K562 (cell line): ENCODE measurements at regions not wholly inside any gene's neighbourhood (a gene's known extent, or its start where the extent isn't known, plus 50 kb on each side); places are given as distances from the start of the nearest gene placed in this dataset.

Experiments
- ATAC-seq: fragments of 200-7000 bp; cut with Tn5 transposase; 3 replicates; pipeline ENCODE4 v1.9.1; 2020; ENCODE audit warnings: moderate library complexity
- BruUV-seq: library from RNA; stranded (reverse); fragments of 400-500 nt; replicated peaks from 2 replicates; lab custom pipeline; 2021; lab: Mats Ljungman, UMichigan
- CTCF ChIA-PET: fragments of 300-600 bp; formaldehyde crosslinking; extraction: SDS; loops from one replicate; lab custom pipeline; 2021; ENCODE audit warnings: low intra/inter-chr PET ratio; lab: Yijun Ruan, JAX
- POLR2A ChIA-PET: fragments of 300-600, 350-650 bp; sonication (Branson Sonifier 250); formaldehyde crosslinking; extraction: SDS; loops from one replicate; lab custom pipeline; 2021; ENCODE audit warnings: antibody characterized with exemption, inconsistent platforms; lab: Yijun Ruan, JAX
- DNase-seq, 4 experiments: peaks; one replicate each; pipeline versions ENCODE4 v3.0.0 to v3.0.0-alpha.2; 2011 to 2018; ENCODE audit warnings: low spot score in 3 of 4, mixed read lengths in 3 of 4; ENCODE audit errors: extremely low read depth in 1 of 4
- FAIRE-seq: peaks from 2 replicates; lab custom pipeline; 2011; peaks lifted over from hg19 to GRCh38; lab: Jason Lieb, UNC
- H2AFZ ChIP-seq: 2 replicates; pipeline ENCODE4 v1.6.0; 2011; ENCODE audit warnings: low read depth, low read length, control low read depth, inconsistent platforms
- H3K27ac ChIP-seq: fragments of 200-600 bp; 3 replicates; pipeline ENCODE4 v1.8.0; 2011; ENCODE audit warnings: low read depth, mild to moderate bottlenecking, control low read depth, inconsistent platforms, low read length, moderate library complexity, mixed read lengths; ENCODE audit errors: extremely low read depth
- H3K27me3 ChIP-seq, 2 experiments: fragments of 300-600 bp in 1 of 2; 2 replicates in 1 of 2; 3 replicates in 1 of 2; pipeline versions ENCODE4 v1.6.0 to v1.8.0; 2011; ENCODE audit warnings: inconsistent platforms in 2 of 2, low read length in 2 of 2, mild to moderate bottlenecking in 1 of 2, mixed read lengths in 1 of 2, moderate library complexity in 1 of 2; ENCODE audit not compliant: control insufficient read depth in 2 of 2, insufficient read depth in 2 of 2
- H3K36me3 ChIP-seq: fragments of 300-600 bp; 3 replicates; pipeline ENCODE4 v1.8.0; 2011; ENCODE audit warnings: mild to moderate bottlenecking, low read length, inconsistent platforms; ENCODE audit not compliant: control insufficient read depth, insufficient read depth
- H3K4me1 ChIP-seq, 2 experiments: fragments of 200-600 bp in 1 of 2; replicated peaks in 1 of 2; 2 replicates in 1 of 2; 3 replicates in 1 of 2; pipeline versions ENCODE4 v1.5.1 to v1.8.0; 2011; ENCODE audit warnings: inconsistent platforms in 2 of 2, low read length in 2 of 2, mild to moderate bottlenecking in 1 of 2, mixed read lengths in 1 of 2, moderate library complexity in 1 of 2; ENCODE audit not compliant: control insufficient read depth in 2 of 2, insufficient read depth in 2 of 2
- H3K4me2 ChIP-seq: 2 replicates; pipeline ENCODE4 v1.6.1; 2011; ENCODE audit warnings: low read length, control low read depth, inconsistent platforms, mixed read lengths; ENCODE audit not compliant: insufficient read depth
- H3K4me3 ChIP-seq: fragments of 200-600 bp; sonication (generic), shearing (Covaris generic); 2 replicates; pipeline ENCODE4 v1.5.1; 2016; ENCODE audit warnings: control low read depth, inconsistent platforms
- H3K79me2 ChIP-seq: fragments of 200-600 bp; 3 replicates; pipeline ENCODE4 v1.8.0; 2011; ENCODE audit warnings: low read length, inconsistent platforms; ENCODE audit not compliant: control insufficient read depth, insufficient read depth
- H3K9ac ChIP-seq, 2 experiments: 2 replicates each; pipeline versions ENCODE4 v1.6.0 to v1.6.1; 2011; ENCODE audit warnings: low read depth in 2 of 2, low read length in 2 of 2, control low read depth in 1 of 2, inconsistent platforms in 1 of 2, mild to moderate bottlenecking in 1 of 2, mixed read lengths in 1 of 2; ENCODE audit not compliant: insufficient read depth in 1 of 2
- H3K9me1 ChIP-seq: one replicate; pipeline ENCODE4 v1.6.0; 2011; ENCODE audit warnings: inconsistent platforms, mild to moderate bottlenecking, low read length, moderate library complexity; ENCODE audit not compliant: control insufficient read depth, insufficient read depth
- H3K9me3 ChIP-seq: replicated peaks from 2 replicates; pipeline ENCODE4 v1.5.1; 2011; ENCODE audit warnings: low read depth, low read length, inconsistent platforms; ENCODE audit not compliant: control insufficient read depth, insufficient read depth
- H4K20me1 ChIP-seq: replicated peaks from 2 replicates; pipeline ENCODE4 v1.6.1; 2011; ENCODE audit warnings: low read length, inconsistent platforms, mixed read lengths; ENCODE audit not compliant: control insufficient read depth, insufficient read depth
- ADNP ChIP-seq: fragments of 200-800 bp; sonication (Bioruptor generic); IDR thresholded peaks from 2 replicates; pipeline ENCODE4 v1.6.1; 2016; ENCODE audit warnings: missing genetic modification characterization, missing compliant biosample characterization
- BACH1 ChIP-seq: fragments of 200-800 bp; sonication (Bioruptor generic); IDR thresholded peaks from 2 replicates; pipeline ENCODE4 v1.6.1; 2016; ENCODE audit warnings: missing genetic modification characterization, missing compliant biosample characterization
- BHLHE40 ChIP-seq: IDR thresholded peaks from 2 replicates; pipeline ENCODE4 v1.6.1; 2011; ENCODE audit warnings: low read length, improper control_type of control experiment
- CCNT2 ChIP-seq: IDR thresholded peaks from 2 replicates; pipeline ENCODE4 v1.6.1; 2011; ENCODE audit warnings: borderline replicate concordance, low read depth, mild to moderate bottlenecking, moderate library complexity, mixed read lengths, low read length; ENCODE audit not compliant: insufficient read length; ENCODE audit errors: extremely low read depth
- CTBP1 ChIP-seq: fragments of 450-650 bp; IDR thresholded peaks from 2 replicates; pipeline ENCODE4 v1.6.1; 2016; ENCODE audit warnings: borderline replicate concordance
- DPF2 ChIP-seq: fragments of 450-650 bp; IDR thresholded peaks from 2 replicates; pipeline ENCODE4 v1.6.1; 2016
- GATAD2A ChIP-seq: fragments of 450-650 bp; IDR thresholded peaks from 2 replicates; pipeline ENCODE4 v1.6.1; 2017
- HNRNPUL1 ChIP-seq: fragments of 200-400 bp; formaldehyde crosslinking; IDR thresholded peaks from 2 replicates; pipeline ENCODE4 v1.6.1; 2017; ENCODE audit warnings: low read length
- ILF3 ChIP-seq: fragments of 450-650 bp; IDR thresholded peaks from 2 replicates; pipeline ENCODE4 v1.6.1; 2018; ENCODE audit warnings: antibody characterized with exemption, mild to moderate bottlenecking, moderate library complexity, borderline replicate concordance
- MIER1 ChIP-seq: fragments of 450-650 bp; IDR thresholded peaks from 2 replicates; pipeline ENCODE4 v1.6.1; 2016; ENCODE audit warnings: antibody characterized with exemption, mild to moderate bottlenecking, low read depth
- MTA2 ChIP-seq: fragments of 450-650 bp; IDR thresholded peaks from 2 replicates; pipeline ENCODE4 v1.6.1; 2016; ENCODE audit warnings: low read depth
- PHB ChIP-seq: fragments of 250-450 bp; sonication (Bioruptor Pico); IDR thresholded peaks from 2 replicates; pipeline ENCODE4 v1.5.0; 2021
- PRDM10 ChIP-seq: fragments of 450-650 bp; IDR thresholded peaks from 2 replicates; pipeline ENCODE4 v1.6.1; 2018; ENCODE audit not compliant: partially characterized antibody
- RAD51 ChIP-seq: fragments of 450-650 bp; IDR thresholded peaks from 2 replicates; pipeline ENCODE4 v1.7.1; 2016; ENCODE audit warnings: low read depth, mild to moderate bottlenecking, borderline replicate concordance
- RCOR1 ChIP-seq, 2 experiments: IDR thresholded peaks; 2 replicates each; pipeline ENCODE4 v1.6.1; 2012; ENCODE audit warnings: low read depth in 2 of 2, low read length in 2 of 2, borderline replicate concordance in 1 of 2, improper control_type of control experiment in 1 of 2
- SMARCE1 ChIP-seq: fragments of 450-650 bp; IDR thresholded peaks from 2 replicates; pipeline ENCODE4 v1.7.1; 2016; ENCODE audit warnings: mild to moderate bottlenecking
- SNAPC5 ChIP-seq: fragments of 250-450 bp; sonication (Bioruptor Pico); IDR thresholded peaks from 2 replicates; pipeline ENCODE4 v1.8.0; 2021; ENCODE audit warnings: moderate library complexity, mild to moderate bottlenecking, inconsistent platforms
- TEAD4 ChIP-seq, 2 experiments: sonication (generic) in 1 of 2; formaldehyde crosslinking in 1 of 2; IDR thresholded peaks; 2 replicates each; pipeline versions ENCODE4 v1.6.1 to v1.8.0; 2012 to 2022; ENCODE audit warnings: borderline replicate concordance in 1 of 2, inconsistent platforms in 1 of 2, low read length in 1 of 2, mild to moderate bottlenecking in 1 of 2, missing genetic modification reagents in 1 of 2
- TGIF2 ChIP-seq: sonication (generic); formaldehyde crosslinking; IDR thresholded peaks from 2 replicates; pipeline ENCODE4 v1.8.1; 2022; ENCODE audit warnings: mild to moderate bottlenecking, missing genetic modification reagents, moderate library complexity
- ZBTB7A ChIP-seq: IDR thresholded peaks from 2 replicates; pipeline ENCODE4 v1.6.1; 2011; ENCODE audit warnings: low read depth, mild to moderate bottlenecking, low read length, moderate library complexity, borderline replicate concordance; ENCODE audit not compliant: control insufficient read depth
- ZNF140 ChIP-seq: fragments of 250-450 bp; sonication (Bioruptor Pico); IDR thresholded peaks from 2 replicates; pipeline ENCODE4 v1.8.0; 2021; ENCODE audit warnings: moderate library complexity, mild to moderate bottlenecking, inconsistent platforms
- ZNF175 ChIP-seq: fragments of 200-800 bp; sonication (Bioruptor generic); IDR thresholded peaks from 2 replicates; pipeline ENCODE4 v1.6.1; 2016; ENCODE audit warnings: low read depth, mild to moderate bottlenecking, missing genetic modification characterization, missing compliant biosample characterization
- ZNF316 ChIP-seq: fragments of 450-650 bp; IDR thresholded peaks from 2 replicates; pipeline ENCODE4 v1.6.1; 2016
- ZNF696 ChIP-seq: fragments of 250-450 bp; sonication (Bioruptor Pico); conservative IDR thresholded peaks from 2 replicates; pipeline ENCODE4 v1.4.0; 2020; ENCODE audit warnings: mild to moderate bottlenecking, moderate library complexity
- in situ Hi-C: fragments of 300-500 bp; cut with MboI; formaldehyde crosslinking; loops from 4 replicates; pipeline ENCODE4 v1.15.0; 2018; ENCODE audit warnings: inconsistent platforms, mixed read lengths
- intact Hi-C: fragments of 100-400 bp; cut with micrococcal nuclease; formaldehyde crosslinking; loops from 2 replicates; pipeline ENCODE4 v1.14.2; 2022

- DNase-seq = no peak
- H3K79me2 ChIP-seq = no peaks in the 10 kb centered on the region
- no peak for TF ChIP-seq ZNF140 (CRISPR knock-in tag)
- peak; percentile 33; the same call in 1 of the 2 replicates for TF ChIP-seq MTA2
- peak in 1 of 2 experiments; percentile 57; a peak in 1 of 4 replicates for TF ChIP-seq RCOR1 (IDR thresholded peaks at IDR 0.05; ENCODE audit: borderline replicate concordance in 1 of 2, low read depth in 2 of 2, low read length in 2 of 2)
- no peak for TF ChIP-seq MIER1
- 0 out of 2 replicates have a peak, but pooled peaks have one; percentile 14 for TF ChIP-seq DPF2
- no peak for TF ChIP-seq ZNF175
- no peak for TF ChIP-seq ZNF316
- TF ChIP-seq PRDM10 = no peak
- no peak for TF ChIP-seq ZBTB7A
- TF ChIP-seq BACH1 (tag) = no peak
- TF ChIP-seq GATAD2A = no peak
- TF ChIP-seq SMARCE1 = peak; percentile 42; the same call in 1 of the 2 replicates
- TF ChIP-seq HNRNPUL1 = no peak
- no peak for TF ChIP-seq CCNT2
- TF ChIP-seq CTBP1 = no peak
- TF ChIP-seq RAD51 = no peak
- TF ChIP-seq BHLHE40 = no peak
- TF ChIP-seq SNAPC5 (CRISPR knock-in tag) = no peak
- TF ChIP-seq ILF3 = no peak
- TF ChIP-seq TGIF2 (CRISPR knock-in tag) = no peak
- no peak for TF ChIP-seq ZNF696
- TF ChIP-seq TEAD4 (IDR thresholded peaks at IDR 0.05; ENCODE audit: low read length) = peak; percentile 70
- TF ChIP-seq TEAD4 (CRISPR knock-in tag; IDR thresholded peaks at IDR 0.05; ENCODE audit: borderline replicate concordance) = no peak
- TF ChIP-seq PHB (CRISPR knock-in tag) = no peak
- TF ChIP-seq ADNP (tag) = no peak
Observed at GRCh38 chr15:49737127-49737526, 116.3 kb downstream of the DTWD1 start.

More at GRCh38 chr15:49737127-49737526, 116.3 kb downstream of the DTWD1 start:
- no peaks in the 10 kb centered on the region for H3K36me3 ChIP-seq
- in situ Hi-C loops (no loop called here), intact Hi-C loops (no loop called here)
- ATAC-seq (no peak), FAIRE-seq (no peak)
- POLR2A ChIA-PET = interaction anchor here (0.5 kb wide), 1 partner anchor 505 kb away, joined by 3 read pairs; no protein-coding TSS in a partner anchor
- H3K4me1 ChIP-seq = peaks cover 0 to 3% of the 10 kb centered on the region in 2 experiments; a peak in 1 of 5 replicates
- H3K27me3 ChIP-seq = no peaks in the 10 kb centered on the region
- no peaks in the 10 kb centered on the region for H3K9me3 ChIP-seq
- H4K20me1 ChIP-seq = no peaks in the 10 kb centered on the region
- H3K4me2 ChIP-seq = no peak overlapping the region
- BruUV-seq = no TSS peak
- no peak overlapping the region for H3K4me3 ChIP-seq
- H3K9me1 ChIP-seq = no peaks in the 10 kb centered on the region
- H2AFZ ChIP-seq = no peak overlapping the region
- H3K9ac ChIP-seq = no peak overlapping the region
- H3K27ac ChIP-seq = no peak overlapping the region
- CTCF ChIA-PET = no interaction called here
